ENCODE measurements at regions not wholly inside any gene's neighbourhood (a gene's known extent, or its start where the extent isn't known, plus 50 kb on each side); places are given as distances from the start of the nearest gene placed in this dataset.

DNA sequence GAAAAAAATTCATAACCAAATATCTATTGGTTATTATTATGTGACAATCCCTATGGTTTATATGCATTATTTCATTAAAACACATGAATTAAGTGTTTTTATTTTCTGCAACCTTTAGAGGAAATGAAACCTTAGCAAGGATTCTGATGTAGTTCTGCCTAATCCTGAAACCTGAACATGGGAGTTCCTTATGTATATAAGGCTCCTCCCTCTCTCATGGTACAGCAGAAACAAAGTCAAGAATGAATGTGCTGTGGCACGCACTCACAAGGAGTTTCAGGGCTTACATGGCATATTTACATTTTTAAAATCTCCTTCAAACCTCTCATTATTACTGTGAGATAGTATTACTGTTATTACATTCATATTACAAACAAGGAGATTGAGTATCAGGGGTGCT lies 426.4 kb upstream of the CITED2 start:
- TF ChIP-seq, protein P1, sequence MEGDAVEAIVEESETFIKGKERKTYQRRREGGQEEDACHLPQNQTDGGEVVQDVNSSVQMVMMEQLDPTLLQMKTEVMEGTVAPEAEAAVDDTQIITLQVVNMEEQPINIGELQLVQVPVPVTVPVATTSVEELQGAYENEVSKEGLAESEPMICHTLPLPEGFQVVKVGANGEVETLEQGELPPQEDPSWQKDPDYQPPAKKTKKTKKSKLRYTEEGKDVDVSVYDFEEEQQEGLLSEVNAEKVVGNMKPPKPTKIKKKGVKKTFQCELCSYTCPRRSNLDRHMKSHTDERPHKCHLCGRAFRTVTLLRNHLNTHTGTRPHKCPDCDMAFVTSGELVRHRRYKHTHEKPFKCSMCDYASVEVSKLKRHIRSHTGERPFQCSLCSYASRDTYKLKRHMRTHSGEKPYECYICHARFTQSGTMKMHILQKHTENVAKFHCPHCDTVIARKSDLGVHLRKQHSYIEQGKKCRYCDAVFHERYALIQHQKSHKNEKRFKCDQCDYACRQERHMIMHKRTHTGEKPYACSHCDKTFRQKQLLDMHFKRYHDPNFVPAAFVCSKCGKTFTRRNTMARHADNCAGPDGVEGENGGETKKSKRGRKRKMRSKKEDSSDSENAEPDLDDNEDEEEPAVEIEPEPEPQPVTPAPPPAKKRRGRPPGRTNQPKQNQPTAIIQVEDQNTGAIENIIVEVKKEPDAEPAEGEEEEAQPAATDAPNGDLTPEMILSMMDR (conservative IDR thresholded peaks at IDR 0.05): no peak
- TF ChIP-seq EZH2 (IDR thresholded peaks at IDR 0.05; ENCODE audit: low read depth): no peak

All from PC-9 (cell line).